ENCODE measurements at regions not wholly inside any gene's neighbourhood (a gene's known extent, or its start where the extent isn't known, plus 50 kb on each side); places are given as distances from the start of the nearest gene placed in this dataset.

DNA sequence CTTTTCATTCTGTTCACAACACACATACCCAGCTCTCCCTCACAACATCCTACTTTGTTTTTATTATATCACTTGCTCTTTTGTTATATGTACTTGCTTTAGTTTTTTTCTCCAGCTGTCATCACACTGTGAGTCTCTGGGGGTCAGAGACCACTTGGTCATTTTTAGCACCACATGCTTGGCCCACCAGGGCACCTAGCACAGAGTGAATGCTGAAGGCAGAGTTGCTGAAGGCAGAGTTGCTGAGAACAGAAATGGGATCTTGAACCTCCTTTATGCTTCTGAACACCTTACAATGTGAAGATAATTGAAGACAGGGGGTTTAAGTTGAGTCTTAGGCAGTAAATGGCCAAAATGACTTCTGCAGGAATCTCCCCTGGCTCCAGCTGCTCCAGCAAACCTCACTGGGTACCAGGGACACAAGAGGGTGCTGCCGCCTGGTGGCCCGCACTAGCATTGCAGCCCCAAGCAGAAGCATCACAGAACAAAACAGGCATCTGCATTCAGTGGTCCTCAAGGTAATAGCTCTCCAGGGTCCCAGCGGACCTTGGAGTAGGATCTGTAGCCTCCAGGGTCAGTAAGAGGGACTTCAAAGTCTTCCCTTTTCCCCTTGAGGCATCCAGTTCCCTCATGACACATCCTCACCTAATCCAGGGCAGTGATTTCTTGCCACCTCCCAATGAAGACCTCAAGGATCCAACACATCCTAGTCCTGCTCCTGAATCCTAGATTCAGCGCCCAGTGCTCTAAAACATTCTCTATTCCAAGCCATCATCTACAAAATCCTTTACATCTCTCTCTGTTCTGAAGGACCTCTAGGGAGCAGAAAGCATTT is 1972.6 kb downstream of the TP53TG3F start:
- Histone ChIP-seq H3K27me3 (no peaks in the 10 kb centered on the region), H3K4me3 (no peak overlapping the region), H3K36me3 (no peaks in the 10 kb centered on the region), H4K20me1 (no peaks in the 10 kb centered on the region), H3K9me3 (replicated peaks in 1 of 11) (0 out of 22 replicates have a peak, but pooled peaks cover 0 to 3% (median 0%) of the 10 kb centered on the region in 11 experiments), H3K27ac (no peak overlapping the region), H3K4me1 (no peaks in the 10 kb centered on the region), H3K9ac (no peak overlapping the region), H3K4me2 (no peak overlapping the region)
- TF ChIP-seq Cebpa-rat (IDR thresholded peaks at IDR 0.05): no peak

DNA sequence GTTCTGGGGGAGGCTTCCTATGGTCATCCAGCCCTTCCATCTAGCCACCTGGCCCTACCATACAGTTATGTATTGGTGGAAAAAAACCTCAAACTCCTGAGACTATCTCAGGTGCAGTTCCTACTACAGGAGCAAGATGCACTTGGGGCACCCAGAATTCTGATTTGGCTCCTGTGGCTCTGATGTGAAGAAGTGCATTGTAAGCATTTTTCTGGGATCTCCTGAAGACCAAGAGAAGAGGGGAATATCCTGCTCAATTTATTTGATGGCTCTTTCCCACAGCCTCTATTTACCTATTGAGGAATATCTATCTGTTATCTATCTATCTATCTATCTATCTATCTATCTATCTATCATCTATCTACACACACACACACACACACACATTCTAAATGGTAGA is 1981.5 kb downstream of the TP53TG3F start:
- Histone ChIP-seq H3K27me3 (no peaks in the 10 kb centered on the region), H3K4me1 (no peaks in the 10 kb centered on the region), H4K20me1 (no peaks in the 10 kb centered on the region), H3K9ac (no peak overlapping the region), H3K36me3 (no peaks in the 10 kb centered on the region), H3K27ac (no peak overlapping the region), H3K4me3 (no peak overlapping the region), H3K4me2 (no peak overlapping the region), H3K9me3 (replicated peaks in 1 of 11) (peaks cover 32 to 62% (median 42%) of the 10 kb centered on the region in 11 experiments; a peak in 21 of 22 replicates)
- TF ChIP-seq Cebpa-rat (IDR thresholded peaks at IDR 0.05): no peak

DNA sequence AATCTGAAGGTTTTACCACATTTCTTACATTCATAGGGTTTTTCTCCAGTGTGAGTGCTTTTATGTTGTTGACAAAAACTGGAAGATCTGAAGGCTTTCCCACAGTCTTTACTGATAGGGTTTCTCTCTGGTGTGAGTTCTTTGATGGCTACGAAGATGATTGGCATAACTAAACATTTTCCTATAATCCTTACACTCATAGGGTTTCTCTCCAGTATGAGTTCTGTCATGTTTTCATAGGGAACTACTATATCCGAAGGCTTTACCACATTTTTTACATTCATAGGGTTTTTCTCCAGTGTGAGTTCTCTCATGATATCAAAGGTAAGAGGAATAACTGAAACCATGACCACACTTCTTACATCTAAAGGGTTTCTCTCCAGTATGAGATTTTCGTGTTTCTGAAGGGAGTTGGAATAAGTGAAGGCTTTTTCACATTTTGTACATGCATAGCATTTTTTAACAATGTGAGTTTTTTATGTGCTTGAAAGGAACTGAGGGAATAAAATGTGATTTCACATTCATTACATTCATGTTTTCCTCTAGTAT is 1987.7 kb downstream of the TP53TG3F start:
- no peak for TF ChIP-seq Cebpa-rat (IDR thresholded peaks at IDR 0.05)
- H3K4me2 ChIP-seq: no peak overlapping the region
- no peaks in the 10 kb centered on the region for H3K36me3 ChIP-seq
- H3K4me3 ChIP-seq: no peak overlapping the region
- H3K27me3 ChIP-seq: no peaks in the 10 kb centered on the region
- H3K27ac ChIP-seq: no peak overlapping the region
- H3K4me1 ChIP-seq: no peaks in the 10 kb centered on the region
- no peaks in the 10 kb centered on the region for H4K20me1 ChIP-seq
- H3K9me3 ChIP-seq (replicated peaks in 1 of 11): peaks cover 80 to 99% (median 91%) of the 10 kb centered on the region in 11 experiments
- no peak overlapping the region for H3K9ac ChIP-seq

DNA sequence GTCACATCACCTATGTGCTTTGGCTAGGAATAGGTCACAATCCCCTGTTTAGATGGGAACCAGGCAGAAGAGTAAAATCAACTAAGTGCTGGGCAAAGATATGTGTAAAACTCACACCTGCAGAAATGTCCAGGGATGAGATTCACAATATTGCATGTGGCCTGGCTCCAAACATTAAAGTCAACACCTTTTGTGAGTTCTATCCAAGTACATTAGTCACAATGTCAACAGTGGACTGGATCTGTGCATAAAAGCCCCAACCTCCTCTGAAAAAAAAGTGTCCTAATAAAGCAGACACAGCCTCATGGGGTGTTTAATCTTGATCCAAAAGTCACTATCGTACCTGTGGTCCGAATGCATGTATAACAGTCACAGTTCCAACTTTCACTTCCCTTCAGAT is 1990.3 kb downstream of the TP53TG3F start:
- Histone ChIP-seq H3K4me2 (no peak overlapping the region), H4K20me1 (no peaks in the 10 kb centered on the region), H3K27me3 (no peaks in the 10 kb centered on the region), H3K4me1 (no peaks in the 10 kb centered on the region), H3K27ac (no peak overlapping the region), H3K36me3 (no peaks in the 10 kb centered on the region), H3K9me3 (replicated peaks in 1 of 11) (peaks cover 65 to 100% (median 80%) of the 10 kb centered on the region in 11 experiments), H3K9ac (no peak overlapping the region), H3K4me3 (no peak overlapping the region)
- no peak for TF ChIP-seq Cebpa-rat (IDR thresholded peaks at IDR 0.05)

DNA sequence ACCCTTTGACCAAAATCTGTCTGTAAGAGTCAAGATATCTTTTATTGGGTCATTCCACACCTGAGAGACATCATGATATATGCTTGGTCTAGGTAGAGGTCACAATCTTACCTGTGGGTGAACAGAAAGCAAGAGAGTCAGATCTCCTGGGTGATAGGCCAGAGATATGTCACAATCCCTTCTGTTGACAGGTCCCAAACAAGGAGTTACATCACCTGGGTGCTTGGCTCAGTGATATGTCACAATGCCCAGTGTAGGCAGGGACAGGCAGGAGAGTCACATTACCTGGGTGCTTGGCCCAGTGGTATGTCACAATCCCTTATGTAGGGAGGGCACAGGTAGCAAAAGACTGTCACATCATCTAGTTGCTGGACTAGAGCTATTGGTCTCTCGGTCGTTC is 1991.2 kb downstream of the TP53TG3F start:
- no peak for TF ChIP-seq Cebpa-rat (IDR thresholded peaks at IDR 0.05)
- H4K20me1 ChIP-seq: no peaks in the 10 kb centered on the region

DNA sequence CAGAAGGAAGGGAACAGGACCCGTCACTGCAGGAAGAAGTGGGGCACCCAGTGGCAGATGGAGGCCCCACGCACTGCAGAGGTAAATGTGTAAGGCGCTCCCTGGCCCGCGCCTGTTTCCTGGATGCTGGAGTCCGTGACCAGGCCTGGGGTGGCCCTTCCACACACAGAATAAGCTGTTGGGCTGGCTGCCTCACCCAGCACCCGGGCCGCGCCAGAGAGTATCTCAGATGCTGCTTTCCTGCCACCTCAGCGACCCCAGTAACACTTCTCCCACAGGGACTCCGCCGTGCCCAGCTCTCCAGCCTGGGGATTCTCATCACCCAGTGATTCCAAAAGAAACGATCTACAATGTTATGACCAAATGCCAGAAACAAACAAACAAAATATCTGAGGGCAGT is 1993.1 kb downstream of the TP53TG3F start:
- Histone ChIP-seq H3K9ac (no peak overlapping the region), H3K27ac (no peak overlapping the region), H3K27me3 (no peaks in the 10 kb centered on the region), H3K4me2 (no peak overlapping the region), H4K20me1 (no peaks in the 10 kb centered on the region), H3K4me1 (no peaks in the 10 kb centered on the region), H3K9me3 (replicated peaks in 1 of 11) (peaks cover 39 to 83% (median 59%) of the 10 kb centered on the region in 11 experiments), H3K36me3 (no peaks in the 10 kb centered on the region), H3K4me3 (no peak overlapping the region)
- TF ChIP-seq Cebpa-rat (IDR thresholded peaks at IDR 0.05): no peak

More for the DNA sequence above, 1991.2 kb downstream of the TP53TG3F start:
- H3K27me3 ChIP-seq: no peaks in the 10 kb centered on the region
- no peak overlapping the region for H3K4me2 ChIP-seq
- H3K4me1 ChIP-seq: no peaks in the 10 kb centered on the region
- H3K4me3 ChIP-seq: no peak overlapping the region
- no peaks in the 10 kb centered on the region for H3K36me3 ChIP-seq
- H3K9ac ChIP-seq: no peak overlapping the region
- H3K27ac ChIP-seq: no peak overlapping the region
- H3K9me3 ChIP-seq (replicated peaks in 1 of 11): peaks cover 57 to 100% (median 72%) of the 10 kb centered on the region in 11 experiments

DNA sequence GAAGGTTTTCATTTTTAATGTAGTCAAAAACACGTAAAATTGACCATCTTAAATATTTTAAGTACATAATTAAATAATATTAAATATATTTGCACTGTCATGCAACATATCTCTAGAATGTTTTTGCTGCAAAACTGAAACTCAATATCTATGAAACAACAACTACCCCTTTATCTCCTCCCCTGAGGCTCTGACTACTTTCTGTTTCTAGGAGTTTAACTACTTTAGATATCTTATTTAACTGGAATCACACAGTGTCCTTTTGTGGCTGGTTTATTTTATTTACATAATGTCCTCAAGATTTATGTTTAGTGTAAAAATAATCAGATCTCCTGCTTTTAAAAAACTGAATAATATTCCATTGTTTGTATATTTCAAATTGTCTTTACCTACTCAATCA is 2003.9 kb downstream of the TP53TG3F start:
- Histone ChIP-seq H3K27ac (no peak overlapping the region), H4K20me1 (no peaks in the 10 kb centered on the region), H3K27me3 (no peaks in the 10 kb centered on the region), H3K4me2 (no peak overlapping the region), H3K4me3 (no peak overlapping the region), H3K9me3 (replicated peaks in 1 of 11) (peaks cover 0 to 7% (median 3%) of the 10 kb centered on the region in 11 experiments; a peak in 4 of 22 replicates), H3K36me3 (no peaks in the 10 kb centered on the region), H3K4me1 (no peaks in the 10 kb centered on the region), H3K9ac (no peak overlapping the region)
- TF ChIP-seq Cebpa-rat (IDR thresholded peaks at IDR 0.05): no peak

DNA sequence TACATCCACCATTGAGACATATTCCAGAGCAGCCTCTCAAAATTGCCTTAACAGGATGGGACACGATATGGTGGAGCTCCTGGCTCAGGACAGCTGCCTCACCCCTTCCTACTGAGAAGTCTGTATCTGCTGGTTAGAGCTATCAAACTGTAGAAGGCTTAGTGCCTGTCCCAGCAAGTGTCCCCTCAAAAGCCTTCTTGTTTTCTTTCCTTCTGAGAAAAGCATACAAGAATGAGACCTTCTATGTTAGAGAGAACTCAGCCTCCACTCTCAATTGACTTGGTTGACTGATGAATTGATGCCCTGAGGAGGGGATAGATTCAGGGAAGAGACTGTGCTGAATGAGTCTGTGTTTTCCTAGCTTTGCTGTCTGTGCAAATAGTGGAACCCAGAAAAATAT is 2020.9 kb downstream of the TP53TG3F start:
- Histone ChIP-seq H3K4me3 (no peak overlapping the region), H3K9ac (no peak overlapping the region), H3K27ac (no peak overlapping the region), H3K4me1 (no peaks in the 10 kb centered on the region), H4K20me1 (no peaks in the 10 kb centered on the region), H3K27me3 (no peaks in the 10 kb centered on the region), H3K36me3 (no peaks in the 10 kb centered on the region), H3K9me3 (replicated peaks in 1 of 11) (no peaks in the 10 kb centered on the region), H3K4me2 (no peak overlapping the region)
- no peak for TF ChIP-seq Cebpa-rat (IDR thresholded peaks at IDR 0.05)

DNA sequence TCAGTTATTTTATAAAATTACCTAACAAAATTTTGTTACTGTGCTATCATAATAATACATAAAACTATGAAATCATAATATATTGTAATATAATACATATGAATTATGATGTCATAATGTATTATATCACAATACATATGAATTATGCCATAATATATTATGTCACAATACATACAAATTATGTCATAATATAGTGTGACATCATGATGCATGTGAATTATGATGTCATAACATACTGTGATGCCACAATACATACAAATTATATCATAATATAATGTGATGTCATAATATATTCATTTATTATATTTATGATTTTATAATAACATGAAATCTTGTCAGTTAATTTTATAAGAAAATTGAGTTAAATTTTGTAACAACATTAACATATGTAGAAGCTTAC is 2021.6 kb downstream of the TP53TG3F start:
- Histone ChIP-seq H3K36me3 (no peaks in the 10 kb centered on the region), H3K27me3 (no peaks in the 10 kb centered on the region), H3K9ac (no peak overlapping the region), H4K20me1 (no peaks in the 10 kb centered on the region), H3K4me1 (no peaks in the 10 kb centered on the region), H3K9me3 (replicated peaks in 1 of 11) (peaks cover 0 to 5% (median 0%) of the 10 kb centered on the region in 11 experiments; a peak in 4 of 22 replicates), H3K4me2 (no peak overlapping the region), H3K4me3 (no peak overlapping the region), H3K27ac (no peak overlapping the region)
- TF ChIP-seq Cebpa-rat (IDR thresholded peaks at IDR 0.05): no peak

DNA sequence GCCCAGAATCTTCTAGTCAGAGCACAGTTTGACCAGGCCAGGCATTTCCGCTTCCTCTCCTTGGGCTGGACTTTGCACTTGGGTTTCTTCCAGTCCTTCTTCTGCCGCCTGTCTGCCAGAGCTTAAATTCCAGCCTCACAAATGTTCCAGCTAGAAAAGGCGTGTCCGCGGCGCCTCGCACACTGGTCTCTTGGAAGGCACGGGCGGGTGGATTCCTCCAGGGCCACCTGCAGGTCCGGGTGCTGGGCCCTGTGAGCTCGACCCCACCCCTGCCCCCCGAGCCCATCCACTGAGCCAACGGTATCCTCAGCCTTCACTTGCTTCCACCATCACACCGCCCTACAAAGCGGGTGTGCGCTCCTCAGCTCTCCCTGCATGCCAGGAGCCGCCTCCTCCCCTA is 2026.5 kb downstream of the TP53TG3F start:
- no peak for TF ChIP-seq Cebpa-rat (IDR thresholded peaks at IDR 0.05)
- no peak overlapping the region for H3K4me2 ChIP-seq
- no peak overlapping the region for H3K9ac ChIP-seq
- H3K4me3 ChIP-seq: no peak overlapping the region
- H3K4me1 ChIP-seq: no peaks in the 10 kb centered on the region
- peaks cover 0 to 8% (median 0%) of the 10 kb centered on the region in 11 experiments; a peak in 4 of 22 replicates for H3K9me3 ChIP-seq (replicated peaks in 1 of 11)
- H4K20me1 ChIP-seq: no peaks in the 10 kb centered on the region
- no peak overlapping the region for H3K27ac ChIP-seq
- no peaks in the 10 kb centered on the region for H3K36me3 ChIP-seq
- H3K27me3 ChIP-seq: no peaks in the 10 kb centered on the region

Data from BLaER1 treated with 17β-estradiol and CSF1 and Interleukin-3, amounts not matched to agents 10 nM and 100 nM (cell line).